HG03378 (cell line): ENCODE measurements at regions not wholly inside any gene's neighbourhood (a gene's known extent, or its start where the extent isn't known, plus 50 kb on each side); places are given as distances from the start of the nearest gene placed in this dataset.

Experiments
- ATAC-seq: cut with Tn5 transposase; IDR thresholded peaks from one replicate; pipeline ENCODE4 v1.9.1; 2021; ENCODE audit warnings: mild to moderate bottlenecking, moderate library complexity; ENCODE audit not compliant: unreplicated experiment

DNA sequence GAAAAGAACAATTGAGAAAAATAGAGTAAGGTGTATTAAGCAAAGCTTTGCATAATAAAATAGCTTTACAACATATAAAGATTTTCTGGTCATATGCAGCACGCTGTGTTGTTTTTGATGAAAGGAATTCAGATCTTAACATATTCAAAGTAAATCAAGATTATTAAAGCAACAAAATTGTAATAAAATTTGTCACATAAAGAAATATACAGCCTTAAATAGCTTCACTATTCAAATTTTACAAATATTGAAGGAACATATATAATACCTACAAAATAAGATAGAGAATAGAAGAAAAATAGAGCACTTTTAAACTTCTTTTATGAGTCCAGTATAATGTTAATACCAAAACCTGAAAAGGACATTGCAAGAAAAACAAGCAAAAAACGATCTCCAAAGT lies 749.1 kb upstream of the POT1 start:
- no peak for ATAC-seq

DNA sequence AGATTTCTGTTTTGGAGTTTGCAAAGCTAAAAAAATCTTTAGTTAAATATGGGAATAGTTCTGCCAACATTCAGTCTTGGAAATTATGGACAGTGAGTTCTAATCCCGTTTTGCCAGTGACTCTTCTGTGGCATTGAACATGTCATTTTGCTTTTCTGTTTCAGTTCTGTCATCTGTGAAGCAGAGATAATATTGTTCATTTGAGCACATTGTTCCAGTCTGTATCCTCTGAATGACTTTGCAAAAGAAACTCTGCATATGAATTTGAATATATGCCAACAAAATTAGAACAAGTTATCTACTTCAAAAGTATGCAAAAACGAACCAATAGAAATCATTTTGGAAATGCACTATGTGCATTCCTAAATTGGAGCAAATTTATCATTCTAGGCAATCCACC lies 746.0 kb upstream of the POT1 start:
- no peak for ATAC-seq

- no peak for ATAC-seq
Measured at GRCh38 chr7:125675169-125675568, 745.5 kb upstream of the POT1 start.

DNA sequence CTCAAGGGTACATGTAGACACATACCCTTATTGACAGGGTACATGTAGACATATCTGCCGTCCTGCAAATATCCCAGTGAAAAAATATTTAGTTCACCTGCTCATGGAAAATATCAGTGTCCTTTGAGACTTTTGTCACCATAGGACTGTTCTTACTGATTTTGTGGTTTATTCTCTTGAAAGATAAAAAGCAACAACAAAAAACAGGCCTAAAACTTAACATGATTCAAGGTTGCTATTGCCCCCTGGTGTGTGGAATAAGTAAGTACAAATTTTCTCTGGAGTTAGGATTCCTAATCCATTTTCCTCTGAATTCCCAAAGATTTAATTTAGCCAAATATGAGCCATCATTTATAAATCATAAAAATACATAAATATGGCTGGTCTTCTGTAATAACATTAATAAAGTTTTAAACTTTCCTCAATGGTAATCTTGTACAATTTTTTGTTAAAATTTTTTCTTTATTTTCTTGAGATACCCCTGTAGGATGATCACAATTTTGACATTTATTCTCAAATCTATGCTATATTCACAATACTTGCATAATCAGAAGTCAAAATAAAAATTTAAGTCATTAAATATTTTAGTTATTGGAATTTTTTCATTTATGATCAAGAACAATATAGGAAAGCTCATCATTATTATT lies 741.4 kb upstream of the POT1 start:
- ATAC-seq = no peak

DNA sequence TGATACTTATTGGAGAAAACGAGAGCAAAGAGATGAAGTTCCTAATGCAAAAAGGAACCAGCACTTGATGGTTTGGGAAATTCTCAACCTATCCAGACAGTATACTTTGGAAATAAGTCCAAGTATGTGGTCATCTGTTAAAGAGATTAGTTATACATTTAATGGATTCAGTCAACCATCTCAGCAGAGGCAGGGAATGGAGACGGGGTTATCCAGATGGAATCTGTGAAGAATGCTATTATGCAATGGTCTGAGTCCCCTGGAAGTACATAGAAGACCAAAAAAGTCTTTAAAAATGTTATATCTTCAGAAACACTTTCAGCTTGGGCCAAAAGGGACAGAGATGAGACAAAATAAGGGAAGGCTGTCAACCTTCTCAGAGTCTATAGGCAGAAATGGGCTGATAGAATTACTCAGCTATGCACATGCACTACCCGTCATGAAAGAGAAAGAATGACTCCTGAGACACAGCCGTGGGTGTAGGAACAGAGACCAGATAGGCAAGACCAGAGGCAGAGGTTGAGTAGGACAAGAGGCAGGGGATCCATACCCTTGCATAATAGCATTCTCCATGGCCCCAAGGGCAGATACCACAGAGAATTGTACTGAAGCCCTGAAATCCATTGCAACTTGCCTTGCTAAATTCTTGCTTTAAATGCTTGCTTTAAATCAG lies 738.8 kb upstream of the POT1 start:
- no peak for ATAC-seq

DNA sequence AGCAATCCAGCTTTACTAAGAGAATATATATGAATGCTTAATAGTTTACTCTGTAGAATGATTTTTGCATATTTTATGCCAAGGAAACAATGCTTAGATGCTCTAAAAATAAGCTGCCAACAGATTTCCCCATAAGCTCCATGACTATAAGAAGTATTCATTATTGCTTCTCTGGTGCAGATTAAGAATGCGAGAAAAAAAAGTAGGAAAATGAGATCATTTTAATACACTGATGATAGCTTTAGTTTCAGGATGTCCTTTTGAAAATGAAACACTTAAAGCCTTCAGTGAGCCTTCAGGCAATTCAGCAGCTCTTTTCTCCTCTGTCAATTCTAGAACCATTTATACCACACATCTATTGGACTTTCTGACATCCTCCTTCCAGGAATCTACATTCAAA lies 735.0 kb upstream of the POT1 start:
- ATAC-seq = no peak

DNA sequence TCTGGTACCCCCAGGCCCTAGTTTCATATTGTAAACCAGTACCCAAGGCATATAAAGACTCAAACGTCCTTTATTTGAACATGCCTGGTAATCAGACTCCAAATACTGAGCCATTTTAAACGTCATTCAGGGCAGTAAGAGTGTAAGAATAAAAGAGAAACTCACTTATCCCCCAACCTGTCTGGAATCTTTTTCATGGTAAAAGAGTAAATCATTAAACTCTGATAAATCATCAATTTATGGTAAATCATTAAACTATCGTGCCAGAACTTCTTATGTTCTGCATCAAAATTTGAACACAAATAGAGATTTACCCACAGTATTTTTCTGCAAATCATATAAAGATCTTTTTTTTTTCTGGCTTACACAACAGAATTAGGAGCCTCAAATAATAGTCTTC lies 734.3 kb upstream of the POT1 start:
- ATAC-seq = no peak

DNA sequence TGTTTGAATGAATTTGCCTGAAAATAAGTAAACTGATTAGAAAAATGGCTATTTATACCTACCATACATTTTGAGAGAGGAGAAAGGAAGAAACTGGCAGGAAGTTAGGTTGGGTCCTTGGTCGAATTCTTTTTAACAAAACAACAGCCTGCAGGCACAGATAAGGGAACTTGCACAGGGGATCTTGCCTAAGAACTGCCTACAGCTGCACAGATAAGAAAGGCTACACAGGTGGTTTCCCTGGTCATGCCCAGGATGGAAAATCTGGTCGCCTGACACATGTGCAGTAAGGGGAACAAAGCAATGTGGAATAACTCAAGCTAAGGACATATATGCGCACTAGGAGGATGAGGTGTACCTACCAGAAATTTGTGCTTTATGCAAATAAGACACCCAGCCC lies 732.1 kb upstream of the POT1 start:
- no peak for ATAC-seq

DNA sequence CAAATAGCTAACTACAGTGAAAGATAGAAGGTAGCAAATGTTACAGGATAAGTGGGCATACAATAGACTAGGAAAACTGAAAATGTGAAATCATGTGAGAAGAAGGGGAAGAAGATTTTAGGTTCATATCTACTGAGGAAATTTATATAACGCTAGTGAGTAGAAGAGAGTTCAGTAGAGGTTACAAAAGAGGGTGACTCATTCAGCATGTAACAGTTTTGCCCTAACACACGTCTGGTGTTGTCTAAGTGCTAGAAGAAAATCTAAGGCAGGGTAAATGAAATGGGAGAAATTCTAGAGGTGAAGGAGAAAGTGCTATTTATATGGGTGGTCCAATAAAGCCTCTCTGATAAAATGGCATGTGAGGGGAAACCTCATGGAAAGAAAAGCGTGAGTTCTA lies 731.4 kb upstream of the POT1 start:
- ATAC-seq = no peak

- ATAC-seq = no peak
Measured at GRCh38 chr7:125654076-125654475, 724.5 kb upstream of the POT1 start.

DNA sequence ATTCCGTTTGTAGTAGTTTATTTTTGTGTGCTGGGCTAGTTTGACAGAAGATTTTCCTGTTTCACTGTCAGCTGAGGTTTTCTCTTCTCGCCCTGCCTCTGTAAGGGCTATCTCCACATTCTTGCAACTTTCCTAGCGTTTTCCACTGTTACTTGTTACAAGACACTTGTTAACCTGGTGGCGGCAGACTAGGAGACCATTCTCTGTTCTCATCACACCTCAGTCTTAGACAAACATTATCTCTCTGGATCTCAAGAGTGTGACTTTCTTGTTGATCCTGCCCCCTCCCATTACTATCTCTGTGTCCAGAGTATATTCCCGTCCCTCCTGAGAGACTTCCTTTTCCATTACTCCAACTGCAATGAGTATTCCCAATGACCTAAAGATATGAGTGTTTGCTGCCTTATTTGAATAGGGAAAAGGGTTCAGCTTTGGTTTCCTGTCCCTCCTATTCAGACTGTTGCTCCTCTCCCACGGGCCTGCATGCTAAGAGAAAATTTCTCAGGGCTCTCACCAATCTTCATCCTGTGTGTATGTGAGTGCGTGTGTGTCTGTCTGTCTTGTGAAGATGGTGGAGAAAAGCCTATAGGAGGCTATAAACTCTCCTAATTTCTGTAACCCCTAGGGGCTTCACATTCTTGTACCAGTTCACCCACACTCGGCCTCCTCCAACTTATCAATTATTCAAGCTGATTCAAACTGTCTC lies 722.4 kb upstream of the POT1 start:
- no peak for ATAC-seq

GRCh38 chr7:125648543-125648942 lies 718.9 kb upstream of the POT1 start:
- ATAC-seq = no peak

DNA sequence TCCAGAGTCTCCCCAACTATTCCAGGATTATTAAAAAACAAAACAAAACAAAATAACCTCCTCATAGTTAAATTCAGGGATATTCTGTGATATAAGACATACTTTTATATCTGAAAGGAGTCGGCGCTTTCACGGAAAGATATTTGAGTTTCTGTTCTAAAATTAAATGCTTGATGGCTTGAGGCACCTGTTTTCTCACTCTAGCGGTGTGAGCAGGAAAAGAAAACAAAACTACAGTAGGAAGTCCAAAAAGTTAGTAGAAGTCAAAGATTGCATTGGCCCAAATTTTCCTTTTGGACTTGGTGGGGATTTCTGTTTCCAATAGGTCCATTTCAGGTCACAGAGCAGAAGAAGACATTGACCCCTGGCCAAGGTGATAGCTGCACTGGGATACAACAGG lies 716.1 kb upstream of the POT1 start:
- ATAC-seq = no peak

DNA sequence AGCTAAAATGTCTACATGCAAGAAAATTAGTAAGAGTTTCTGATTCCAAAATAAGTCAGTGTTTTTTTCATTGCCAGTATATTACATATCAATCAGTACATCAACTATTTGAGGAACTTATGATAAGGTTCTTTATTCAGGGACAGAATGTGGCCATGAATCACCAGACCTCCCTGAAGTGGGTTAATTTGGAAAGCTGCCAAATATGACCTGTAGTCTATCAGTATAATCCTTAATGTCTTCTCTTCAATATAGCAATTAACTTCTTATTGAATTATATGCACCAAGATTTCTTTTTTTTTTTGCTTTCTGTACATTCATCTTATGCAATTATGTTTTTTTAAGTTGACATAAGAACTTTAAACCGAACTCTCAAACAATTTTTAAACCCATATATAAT lies 714.5 kb upstream of the POT1 start:
- no peak for ATAC-seq

DNA sequence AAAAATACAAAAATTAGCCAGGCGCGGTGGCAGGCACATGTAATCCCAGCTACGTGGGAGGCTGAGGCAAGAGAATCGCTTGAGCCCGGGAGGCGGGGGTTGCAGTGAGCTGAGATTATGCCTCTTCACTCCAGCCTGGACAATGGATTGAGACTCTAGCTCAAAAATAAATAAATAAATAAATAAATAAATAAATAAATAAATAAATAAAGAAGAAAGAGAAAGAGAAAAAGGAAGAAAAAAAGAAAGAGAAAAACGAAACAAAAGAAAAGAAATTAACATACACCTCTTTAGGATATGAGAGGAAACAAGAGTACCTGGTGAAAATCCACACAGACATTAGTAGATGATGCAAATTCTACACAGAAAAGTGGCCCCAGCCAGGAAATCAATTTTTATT lies 713.7 kb upstream of the POT1 start:
- ATAC-seq = no peak

DNA sequence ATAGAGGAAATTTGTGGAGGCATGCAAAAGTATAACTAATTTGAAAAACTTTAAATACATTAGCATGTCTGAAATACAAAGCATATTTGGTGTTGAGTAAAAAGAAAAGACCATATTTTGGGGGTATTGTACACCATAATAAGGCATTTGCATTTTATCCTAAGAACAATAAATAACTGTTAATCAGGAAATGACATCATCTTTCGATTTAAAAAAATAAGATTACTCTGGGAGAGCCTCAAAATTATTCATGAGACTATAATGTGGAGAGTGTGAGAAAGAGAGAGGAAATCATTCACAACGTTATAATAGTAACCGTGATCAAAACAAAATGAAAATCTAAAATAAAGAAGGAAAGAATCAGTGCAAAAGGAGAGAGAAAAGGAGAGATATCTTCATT lies 712.3 kb upstream of the POT1 start:
- no peak for ATAC-seq

DNA sequence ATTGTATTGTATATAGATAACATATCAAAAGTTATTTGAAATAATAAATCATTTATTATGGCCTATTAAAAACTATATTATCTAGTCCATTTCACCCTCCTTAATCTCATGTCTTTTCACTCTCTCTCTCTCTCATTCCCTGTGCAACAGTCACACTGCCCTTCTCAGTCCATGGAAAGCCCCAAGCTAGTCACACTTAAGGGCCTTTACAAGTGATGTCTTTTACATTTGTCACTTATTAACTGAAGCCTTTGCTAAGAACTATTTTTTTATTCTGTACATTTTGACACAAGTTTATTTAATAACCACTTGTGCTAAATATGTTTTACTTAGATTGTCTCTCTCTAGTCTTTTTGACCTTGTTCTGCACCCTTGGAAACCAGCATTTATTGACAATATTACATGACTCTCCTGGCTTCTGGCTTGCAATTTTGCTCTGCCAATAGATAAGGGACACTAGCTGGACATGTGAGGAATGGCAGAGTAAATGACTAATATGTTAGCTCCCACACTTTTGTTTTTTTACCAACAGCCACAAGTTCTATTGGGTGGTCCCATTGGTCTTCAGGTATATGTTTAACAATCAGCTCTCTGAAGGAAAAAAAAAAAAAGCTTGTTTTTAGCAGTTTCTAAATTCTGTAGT lies 706.8 kb upstream of the POT1 start:
- no peak for ATAC-seq

- ATAC-seq = no peak
Measured at GRCh38 chr7:125618516-125618915, 688.9 kb upstream of the POT1 start.

DNA sequence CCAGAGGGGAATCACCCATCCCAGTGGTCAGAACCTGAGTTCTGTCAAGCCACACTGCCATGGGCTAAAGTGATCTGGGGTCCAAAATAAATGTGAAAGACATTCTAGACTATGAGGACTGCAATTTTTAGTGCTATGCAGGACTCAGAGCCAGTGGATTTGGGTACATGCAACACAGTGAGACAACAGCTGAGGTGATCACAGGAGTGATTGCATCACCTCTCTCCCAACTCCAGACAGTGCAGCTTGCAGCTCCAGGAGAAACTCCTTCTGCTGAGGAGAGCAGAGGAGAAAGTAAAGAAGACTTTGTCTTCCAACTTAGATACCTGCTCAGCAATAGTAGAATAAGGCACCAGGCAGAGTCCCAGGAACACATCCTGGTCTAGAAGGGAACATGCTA lies 682.0 kb upstream of the POT1 start:
- ATAC-seq = no peak

DNA sequence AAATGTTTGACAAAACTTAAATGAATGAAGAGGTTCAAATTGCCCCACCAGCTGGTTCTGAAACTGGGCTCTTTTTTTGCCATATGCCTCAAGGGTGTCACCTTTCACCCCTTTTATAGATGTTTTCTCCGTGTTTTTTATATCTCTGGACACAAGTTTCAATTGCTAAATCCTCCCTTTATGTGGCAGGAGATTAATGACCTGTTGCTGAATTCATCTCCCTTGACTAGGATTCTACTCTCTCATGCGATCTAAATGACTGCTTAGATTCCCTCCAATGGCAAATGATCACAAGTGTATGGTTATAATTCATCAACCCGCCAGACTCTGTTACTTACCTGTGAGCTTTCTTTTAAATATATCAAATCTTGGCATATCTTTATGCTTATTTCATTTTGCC lies 677.0 kb upstream of the POT1 start:
- ATAC-seq = no peak

GRCh38 chr7:125605241-125605640 lies 675.6 kb upstream of the POT1 start:
- no peak for ATAC-seq

DNA sequence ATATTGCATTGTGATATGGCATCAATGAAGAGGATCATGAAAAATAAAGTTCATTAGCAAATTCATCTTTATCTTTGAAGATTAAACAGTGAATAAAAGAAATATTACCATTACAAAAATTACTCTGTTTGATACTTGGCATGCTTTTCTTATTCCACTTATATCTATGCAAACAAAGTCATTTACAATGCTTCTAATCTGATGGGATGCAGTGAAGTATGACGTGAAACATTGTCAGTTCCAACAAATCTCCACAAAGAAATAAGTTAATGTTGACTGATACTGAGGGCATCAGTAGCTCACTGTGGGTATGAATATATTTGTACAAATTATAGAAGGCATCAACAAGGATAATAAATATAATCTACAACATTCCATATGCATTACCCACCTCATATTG lies 672.8 kb upstream of the POT1 start:
- ATAC-seq = no peak
